LHCN-M2 (cell line): ENCODE measurements at regions not wholly inside any gene's neighbourhood (a gene's known extent, or its start where the extent isn't known, plus 50 kb on each side); places are given as distances from the start of the nearest gene placed in this dataset.
"Not testable (repeated sequence)": the region's sequence is repeated elsewhere in the genome, so short reads cannot be mapped to it uniquely, and the experiment has no call there.

Experiments
- DNase-seq: peaks from one replicate; pipeline ENCODE4 v3.0.0-alpha.2; 2012; ENCODE audit warnings: low read depth

GRCh38 chr15:58295637-58296215, 136.1 kb upstream of the LIPC start:
- DNase-seq = no peak

GRCh38 chr15:58296276-58296675, 135.5 kb upstream of the LIPC start:
- no peak for DNase-seq

DNA sequence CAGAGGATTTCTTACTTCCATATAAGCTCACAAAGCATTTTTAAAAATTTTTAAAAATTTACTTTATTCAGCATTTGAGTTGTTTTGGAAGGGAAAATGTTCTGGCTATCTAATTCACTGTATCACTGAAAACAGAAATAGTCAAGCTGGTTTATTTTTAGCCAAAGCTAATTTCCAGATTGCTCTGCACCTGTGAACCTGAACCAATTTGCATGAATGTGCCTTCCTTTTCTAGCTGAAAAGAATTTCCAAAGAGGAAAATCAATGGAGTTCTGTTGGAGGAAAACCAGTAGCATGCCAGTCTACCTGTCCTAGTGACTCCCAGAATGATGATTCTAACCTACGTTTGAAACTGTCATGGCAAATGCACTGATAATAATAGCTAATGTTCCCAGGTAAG, 134.2 kb upstream of the LIPC start:
- DNase-seq = no peak

- no peak for DNase-seq
Observed at GRCh38 chr15:58298879-58299850, 132.6 kb upstream of the LIPC start.

- no peak for DNase-seq
Observed at GRCh38 chr15:58302832-58303231, 129.0 kb upstream of the LIPC start.

GRCh38 chr15:58303236-58303635, 128.6 kb upstream of the LIPC start:
- no peak for DNase-seq

- no peak for DNase-seq
Observed at GRCh38 chr15:58306591-58307312, 125.0 kb upstream of the LIPC start.

DNA sequence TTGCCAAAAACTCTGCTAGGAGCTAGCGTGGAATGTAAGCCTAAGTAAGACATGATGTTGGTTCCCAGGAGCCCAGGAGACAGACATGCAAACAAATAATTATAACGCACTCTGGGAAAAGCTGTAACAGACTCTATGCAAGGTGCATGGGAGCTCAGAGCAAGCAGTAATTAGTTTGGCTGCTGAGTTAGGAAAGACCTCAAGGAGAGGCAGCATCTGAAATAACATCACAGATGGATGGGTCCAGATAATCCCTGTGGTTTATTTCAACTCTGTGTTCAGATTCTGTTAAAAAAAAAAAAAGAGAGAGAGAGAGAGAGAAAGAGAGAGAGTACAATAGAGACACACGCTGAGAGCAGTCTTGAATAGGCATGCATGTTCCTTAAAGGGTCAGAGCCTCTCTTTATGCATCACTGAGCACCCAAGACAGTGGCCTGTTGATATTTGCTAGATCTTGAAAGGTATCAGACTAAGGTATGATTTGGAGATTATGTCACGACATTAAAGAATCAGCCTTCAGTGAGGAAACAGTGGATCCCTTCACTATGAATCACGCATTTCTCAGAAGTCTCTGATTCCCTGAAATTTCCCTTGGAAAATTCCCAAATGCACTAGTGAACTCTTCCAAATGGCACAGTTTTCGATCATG, 124.4 kb upstream of the LIPC start:
- DNase-seq = peak; percentile 55

DNA sequence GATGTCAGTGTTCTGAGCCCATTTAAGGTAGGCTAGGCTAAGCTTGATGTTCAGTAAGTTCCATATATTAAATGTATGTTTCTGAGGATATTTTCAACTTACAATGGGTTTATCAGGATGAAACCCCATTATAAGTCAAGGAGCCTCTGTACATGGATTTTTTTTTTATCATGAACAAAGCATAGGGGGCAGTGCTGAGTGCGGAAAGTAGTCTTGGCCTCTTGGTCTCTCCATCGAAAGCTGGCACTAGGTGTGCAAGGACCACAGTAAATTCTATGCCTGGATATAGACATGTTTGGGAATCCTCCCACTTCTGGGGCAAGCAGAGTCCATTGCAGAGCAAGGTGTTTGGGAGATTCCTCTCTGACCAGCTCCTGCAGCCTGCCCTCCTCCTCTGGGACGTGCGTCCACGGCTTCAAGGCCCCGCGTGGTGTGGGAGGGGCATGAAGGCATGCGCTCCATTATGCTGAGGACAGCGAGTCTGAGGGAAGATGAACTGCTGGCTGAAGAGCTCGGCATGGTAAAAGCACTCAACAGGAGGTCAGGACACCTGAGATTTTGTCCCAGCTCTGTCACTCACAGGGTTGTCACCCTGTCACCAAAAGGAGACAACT, 122.9 kb upstream of the LIPC start:
- DNase-seq = no peak

GRCh38 chr15:58309963-58310928, 121.5 kb upstream of the LIPC start:
- DNase-seq = no peak

- no peak for DNase-seq
Observed at GRCh38 chr15:58311556-58311955, 120.2 kb upstream of the LIPC start.

GRCh38 chr15:58312031-58312430, 119.8 kb upstream of the LIPC start:
- DNase-seq = no peak

DNA sequence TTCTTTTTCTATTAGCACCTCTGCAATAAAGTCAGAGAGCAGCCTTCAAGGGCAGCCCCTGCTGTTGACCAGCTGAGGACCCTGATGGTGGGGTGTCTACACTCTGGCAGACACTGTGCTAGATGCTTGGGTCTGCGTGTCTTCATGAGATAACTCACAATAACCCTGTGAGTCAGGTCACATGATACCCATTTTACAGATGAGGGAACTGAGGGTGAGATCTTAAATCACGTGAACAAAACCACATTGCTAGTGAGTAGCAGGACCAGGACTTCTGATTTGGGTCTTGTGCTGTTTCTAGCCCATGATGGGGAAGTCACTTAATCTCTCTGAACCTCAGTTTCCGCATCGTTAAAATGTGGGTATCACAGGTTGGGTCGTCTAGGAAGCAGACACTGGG, 118.5 kb upstream of the LIPC start:
- no peak for DNase-seq

- DNase-seq = no peak
Observed at GRCh38 chr15:58313810-58314592, 117.8 kb upstream of the LIPC start.

- no peak for DNase-seq
Observed at GRCh38 chr15:58314593-58315216, 117.1 kb upstream of the LIPC start.

DNA sequence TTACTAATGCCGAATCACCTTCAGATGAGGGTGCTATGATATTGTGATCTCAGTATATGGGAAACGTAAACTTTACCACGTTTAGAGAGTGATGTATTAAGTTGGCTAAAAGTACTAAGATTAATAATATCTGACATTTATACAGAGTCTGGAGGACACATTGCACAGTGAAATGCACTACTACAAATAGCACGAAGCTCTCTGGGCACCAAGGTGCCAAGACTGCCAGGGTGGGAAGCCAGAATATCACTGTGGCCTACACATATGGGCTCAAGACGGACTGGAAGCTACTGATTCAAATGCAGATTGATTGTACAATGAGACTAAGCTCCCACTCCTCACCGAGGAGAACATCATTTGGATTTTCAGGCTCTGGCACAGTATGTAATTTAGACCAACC, 113.3 kb upstream of the LIPC start:
- no peak for DNase-seq

DNA sequence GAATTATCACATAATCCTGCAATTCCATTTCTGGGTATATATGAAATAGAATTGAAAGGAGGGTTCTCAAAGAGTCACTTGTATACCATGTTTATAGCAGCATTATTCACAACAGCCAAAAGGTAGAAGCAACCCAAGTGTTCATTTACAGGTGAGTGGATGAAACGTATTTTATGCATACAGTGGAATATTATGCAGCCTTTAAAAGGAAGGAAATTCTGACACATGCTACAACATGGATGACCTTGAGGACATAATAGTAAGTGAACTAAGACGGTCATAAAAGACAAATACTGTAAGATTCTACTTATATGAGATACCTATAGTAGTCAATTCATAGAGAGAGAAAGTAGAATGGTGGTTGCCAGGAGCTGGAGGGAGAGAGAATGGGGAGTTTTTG, 110.8 kb upstream of the LIPC start:
- DNase-seq = no peak

- no peak for DNase-seq
Observed at GRCh38 chr15:58322253-58322652, 109.5 kb upstream of the LIPC start.

GRCh38 chr15:58323321-58323720, 108.5 kb upstream of the LIPC start:
- DNase-seq = not testable (repeated sequence)
